Stimulated activated CD4-positive, alpha-beta T cell treated with anti-CD3 and anti-CD28 coated beads, Interleukin-4, amount 100 ng/mL, for 1 hour (primary cell): ENCODE measurements at regions not wholly inside any gene's neighbourhood (a gene's known extent, or its start where the extent isn't known, plus 50 kb on each side); places are given as distances from the start of the nearest gene placed in this dataset.
"Not testable (repeated sequence)": the region's sequence is repeated elsewhere in the genome, so short reads cannot be mapped to it uniquely, and the experiment has no call there.

Experiments used
- DNase-seq: peaks from one replicate; pipeline ENCODE4 v3.0.0-alpha.2; 2020

GRCh38 chr21:6363591-6363990 is 4157.8 kb upstream of the TPTE start:
- DNase-seq, result not testable (repeated sequence)

GRCh38 chr21:6368824-6369223 is 4152.6 kb upstream of the TPTE start:
- not testable (repeated sequence) for DNase-seq

DNA sequence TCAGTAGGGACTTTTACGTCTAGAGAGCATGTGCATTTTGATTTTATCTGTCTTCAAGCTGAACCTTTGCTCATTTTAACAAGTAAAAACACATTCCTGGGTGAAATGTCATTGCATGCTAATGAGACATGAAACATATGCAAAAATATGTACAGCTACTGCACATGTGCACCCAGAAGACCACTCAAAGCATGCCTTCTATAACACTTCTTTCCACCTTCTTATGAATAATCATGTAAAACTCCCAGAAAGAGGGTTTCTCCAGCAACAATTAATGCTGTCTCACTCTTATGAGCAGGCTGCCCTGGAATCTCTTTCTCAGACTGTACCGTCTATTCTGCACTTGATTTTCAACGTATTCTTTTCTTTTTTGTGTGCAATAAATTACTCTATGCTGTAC is 4148.1 kb upstream of the TPTE start:
- not testable (repeated sequence) for DNase-seq

- peak; percentile 2 for DNase-seq
These were observed 4147.2 kb upstream of the TPTE start for GRCh38 chr21:6374232-6374631.

DNA sequence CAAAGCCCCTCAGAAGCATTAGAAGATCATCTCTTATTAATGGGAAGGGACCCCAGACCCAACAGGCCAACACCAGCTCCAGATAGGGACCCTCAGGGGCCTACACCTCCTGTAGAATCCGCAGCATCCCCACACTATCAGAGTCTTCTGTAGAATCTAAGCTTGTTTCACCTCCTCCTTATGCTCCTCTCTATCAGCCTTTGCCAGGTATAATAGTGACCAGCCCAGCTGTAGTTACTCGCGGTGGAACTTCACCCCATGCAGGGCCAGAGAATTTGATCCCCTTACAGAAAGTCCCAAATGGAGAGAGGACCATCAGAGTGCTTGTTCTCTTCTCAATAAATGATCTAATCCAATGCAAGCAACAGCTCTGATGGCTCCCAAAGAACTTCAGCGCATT is 4146.5 kb upstream of the TPTE start:
- DNase-seq, result not testable (repeated sequence)

DNA sequence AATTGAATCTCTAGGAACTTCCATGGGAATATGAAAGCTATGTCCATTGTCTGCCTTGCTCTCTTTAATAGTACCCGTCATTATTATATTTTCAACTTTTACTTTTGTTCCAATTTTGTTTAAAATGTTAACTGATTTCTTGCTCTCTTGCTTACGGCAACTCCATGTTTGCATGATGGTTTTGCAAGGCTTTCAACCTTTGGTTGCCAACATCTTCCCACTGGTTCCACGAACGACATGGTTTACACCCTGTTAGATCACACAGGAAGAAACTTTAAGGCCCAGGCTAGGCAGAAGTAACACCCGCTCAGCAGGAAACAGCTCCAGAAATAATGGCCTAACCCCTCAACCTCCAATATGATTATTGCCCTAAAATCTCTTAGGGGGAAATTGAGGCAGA is 4145.6 kb upstream of the TPTE start:
- not testable (repeated sequence) for DNase-seq

DNA sequence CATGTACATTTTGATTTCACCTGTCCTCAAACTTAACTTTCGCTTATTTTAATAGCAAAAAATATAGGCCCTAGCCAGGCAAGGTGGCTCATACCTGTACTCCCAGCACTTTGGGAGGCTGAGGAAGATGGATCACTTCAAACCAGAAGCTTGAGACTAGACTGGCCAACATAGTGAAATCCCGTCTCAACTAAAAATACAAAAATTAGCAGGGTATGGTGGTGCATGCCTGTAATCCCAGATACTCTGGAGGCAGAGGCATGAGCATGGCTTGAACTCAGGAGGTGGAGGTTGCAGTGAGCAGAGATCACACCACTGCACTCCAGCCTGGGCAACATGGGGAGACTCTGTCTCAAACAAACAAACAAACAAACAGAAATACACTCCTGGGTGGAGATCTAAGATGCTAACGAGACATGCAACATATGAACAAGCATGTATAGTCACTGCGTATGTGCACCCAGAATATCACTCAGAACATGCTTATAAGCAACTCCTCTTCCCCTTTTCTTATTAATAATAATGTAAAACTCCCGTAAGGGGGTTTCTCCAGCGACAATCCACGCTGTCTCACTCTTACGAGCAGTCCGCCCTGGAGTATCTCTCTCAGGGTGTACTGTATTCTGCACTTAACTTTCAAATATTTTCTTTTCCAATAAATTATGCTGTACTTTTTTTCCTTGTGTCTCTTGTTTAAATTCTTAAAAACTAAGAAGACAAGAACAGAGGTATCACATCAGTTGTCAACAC is 4144.9 kb upstream of the TPTE start:
- not testable (repeated sequence) for DNase-seq
